Spinal cord (tissue), 10 donors: ENCODE measurements at regions not wholly inside any gene's neighbourhood (a gene's known extent, or its start where the extent isn't known, plus 50 kb on each side); places are given as distances from the start of the nearest gene placed in this dataset. TPM values are rescaled to one million over a fixed set of nuclear protein-coding genes. Genes with fewer than 3 reads are reported as not detected.

ENCODE experiments used
- DNase-seq, 6 donors: peaks; one replicate each; pipeline versions ENCODE4 v3.0.0 to v3.0.0-alpha.2; 2013 to 2015; ENCODE audit warnings: low spot score in 6 of 6, low read depth in 4 of 6
- H3K27ac ChIP-seq: one replicate; pipeline ENCODE4 v1.5.1; 2013; ENCODE audit warnings: low read depth, low read length, control low read depth
- H3K27me3 ChIP-seq: one replicate; pipeline ENCODE4 v1.6.1; 2013; ENCODE audit warnings: low read length; ENCODE audit not compliant: control insufficient read depth, insufficient read depth
- H3K36me3 ChIP-seq: one replicate; pipeline ENCODE4 v1.6.1; 2013; ENCODE audit warnings: low read length; ENCODE audit not compliant: control insufficient read depth, insufficient read depth
- H3K4me1 ChIP-seq: one replicate; pipeline ENCODE4 v1.6.1; 2013; ENCODE audit warnings: low read length; ENCODE audit not compliant: control insufficient read depth, insufficient read depth
- H3K4me3 ChIP-seq: one replicate; pipeline ENCODE4 v1.5.1; 2013; ENCODE audit warnings: low read depth, low read length, control low read depth
- H3K9me3 ChIP-seq: one replicate; pipeline ENCODE4 v1.6.1; 2013; ENCODE audit warnings: low read length; ENCODE audit not compliant: control insufficient read depth, insufficient read depth
- WGBS: methylation state at CpG from one replicate; pipeline ENCODE4 v1.1.5; 2013; ENCODE audit warnings: missing lambda C conversion rate; ENCODE audit not compliant: insufficient coverage; 5-methylcytosine and 5-hydroxymethylcytosine counted together
- small RNA-seq: library from RNA; depleted of rRNA; stranded (forward); fragments of <200 nt; gene quantifications from one replicate; pipeline ENCODE3, GENCODE V24; 2014; ENCODE audit warnings: low replicate concordance
- donor health status: healthy.

GRCh38 chr4:187934766-187935165, 60.8 kb upstream of the ZFP42 start:
- H3K27me3 ChIP-seq, result no peaks in the 10 kb centered on the region
- H3K36me3 ChIP-seq, result no peaks in the 10 kb centered on the region
- H3K4me3 ChIP-seq, result no peak overlapping the region
- WGBS, result no CpG with 5 or more reads among the region's 3 CpGs
- no peaks in the 10 kb centered on the region for H3K4me1 ChIP-seq
- no peaks in the 10 kb centered on the region for H3K9me3 ChIP-seq
- DNase-seq, result peak in 1 of 6 donors; percentile 64
- H3K27ac ChIP-seq, result no peak overlapping the region

- WGBS, result 94% methylated on average over 18 of the region's 25 CpGs
These were observed 58.0 kb upstream of the ZFP42 start for GRCh38 chr4:187937557-187937956.

GRCh38 chr4:187940299-187940698, 55.3 kb upstream of the ZFP42 start:
- no peaks in the 10 kb centered on the region for H3K9me3 ChIP-seq
- peak overlapping the region; percentile 26 for H3K27ac ChIP-seq
- H3K4me3 ChIP-seq, result no peak overlapping the region
- no peaks in the 10 kb centered on the region for H3K27me3 ChIP-seq
- H3K4me1 ChIP-seq, result no peaks in the 10 kb centered on the region
- no peaks in the 10 kb centered on the region for H3K36me3 ChIP-seq
- WGBS, result 86% methylated on average over 5 of the region's 8 CpGs
- peak in 1 of 6 donors; percentile 20 for DNase-seq

More at GRCh38 chr4:187937557-187937956, 58.0 kb upstream of the ZFP42 start:
- no peak overlapping the region for H3K27ac ChIP-seq
- H3K4me3 ChIP-seq, result no peak overlapping the region
- no peaks in the 10 kb centered on the region for H3K27me3 ChIP-seq
- no peaks in the 10 kb centered on the region for H3K9me3 ChIP-seq
- no peaks in the 10 kb centered on the region for H3K4me1 ChIP-seq
- DNase-seq, result no peak
- H3K36me3 ChIP-seq, result no peaks in the 10 kb centered on the region

GRCh38 chr4:187942968-187943367, 52.6 kb upstream of the ZFP42 start:
- DNase-seq, result no peak
- Histone ChIP-seq H3K4me3 (no peak overlapping the region), H3K9me3 (no peaks in the 10 kb centered on the region), H3K27ac (no peak overlapping the region), H3K4me1 (no peaks in the 10 kb centered on the region), H3K36me3 (no peaks in the 10 kb centered on the region), H3K27me3 (no peaks in the 10 kb centered on the region)
- WGBS, result 93% methylated on average over 2 of the region's 6 CpGs

GRCh38 chr4:187944179-187944578, 51.4 kb upstream of the ZFP42 start:
- H3K9me3 ChIP-seq, result no peaks in the 10 kb centered on the region
- H3K4me1 ChIP-seq, result no peaks in the 10 kb centered on the region
- no peak overlapping the region for H3K4me3 ChIP-seq
- H3K27ac ChIP-seq, result no peak overlapping the region
- no peaks in the 10 kb centered on the region for H3K36me3 ChIP-seq
- no CpG with 5 or more reads among the region's 7 CpGs for WGBS
- H3K27me3 ChIP-seq, result no peaks in the 10 kb centered on the region
- no peak for DNase-seq

Small RNA genes in the stretch of these regions (small RNA-seq; reads per million reads assigned to genes)
- gene MRPS36P2, result not detected
